HCT116 (cell line): ENCODE measurements at regions not wholly inside any gene's neighbourhood (a gene's known extent, or its start where the extent isn't known, plus 50 kb on each side); places are given as distances from the start of the nearest gene placed in this dataset.

Experiments
- ATAC-seq: fragments of 200-7000 bp; cut with Tn5 transposase; 2 replicates; pipeline ENCODE4 v1.9.1; 2020; ENCODE audit warnings: mild to moderate bottlenecking, moderate library complexity
- BruUV-seq: library from RNA; stranded (reverse); fragments of 400-500 nt; replicated peaks from 2 replicates; lab custom pipeline; 2021; lab: Mats Ljungman, UMichigan
- CTCF ChIA-PET: fragments of 300-600 bp; sonication (Branson Sonifier 250); formaldehyde crosslinking; loops from one replicate; lab custom pipeline; 2021; ENCODE audit warnings: antibody characterized with exemption; lab: Charles Lee
- POLR2A ChIA-PET: fragments of 300-600, 350-600 bp; sonication (Branson Sonifier 250); formaldehyde crosslinking; loops from one replicate; lab custom pipeline; 2021; ENCODE audit warnings: antibody characterized with exemption; lab: Charles Lee
- RAD21 ChIA-PET, 2 experiments: fragments of 300-600 bp; sonication (Branson Sonifier 250); formaldehyde crosslinking; loops; one replicate each; lab custom pipeline; 2023; ENCODE audit warnings: low total read pairs in 2 of 2; ENCODE audit not compliant: uncharacterized antibody in 2 of 2, unreplicated experiment in 2 of 2, low non-redundant PET in 1 of 2; lab: Charles Lee
- DNase-seq: peaks from one replicate; pipeline ENCODE4 v3.0.0-alpha.2; 2010; ENCODE audit warnings: low read depth, low spot score
- H2AFZ ChIP-seq: fragments of 200-600 bp; shearing (Covaris generic), sonication (generic); 2 replicates; pipeline ENCODE4 v1.6.1; 2017; ENCODE audit warnings: low read depth, mixed run types, mixed read lengths, antibody characterized with exemption, low read length; ENCODE audit not compliant: poor library complexity, severe bottlenecking
- H3K27ac ChIP-seq: 2 replicates; pipeline ENCODE4 v1.5.1; 2012; ENCODE audit warnings: low read depth, low read length
- H3K27me3 ChIP-seq: fragments of 200-600 bp; sonication (generic); 2 replicates; pipeline ENCODE4 v1.6.1; 2016; ENCODE audit warnings: mixed run types, low read length, mixed read lengths; ENCODE audit not compliant: insufficient read depth
- H3K36me3 ChIP-seq, 2 experiments: fragments of 200-500 bp in 1 of 2; fragments of 200-600 bp in 1 of 2; sonication (Bioruptor generic) in 1 of 2; sonication (generic) in 1 of 2; 2 replicates each; pipeline versions ENCODE4 v1.5.1 to v1.6.1; 2014 to 2016; ENCODE audit warnings: low read length in 2 of 2, inconsistent platforms in 1 of 2, mixed read lengths in 1 of 2, mixed run types in 1 of 2; ENCODE audit not compliant: insufficient read depth in 2 of 2, control insufficient read depth in 1 of 2
- H3K4me1 ChIP-seq, 2 experiments: fragments of 200-600 bp in 1 of 2; sonication (generic) in 1 of 2; 2 replicates each; pipeline versions ENCODE4 v1.5.1 to v1.6.1; 2012 to 2017; ENCODE audit warnings: low read length in 2 of 2, inconsistent platforms in 1 of 2, mild to moderate bottlenecking in 1 of 2, mixed read lengths in 1 of 2, mixed run types in 1 of 2, moderate library complexity in 1 of 2; ENCODE audit not compliant: insufficient read depth in 2 of 2, control insufficient read depth in 1 of 2
- H3K4me2 ChIP-seq: fragments of 200-600 bp; sonication (generic); 2 replicates; pipeline ENCODE4 v1.6.1; 2017; ENCODE audit warnings: mixed run types, low read length, mixed read lengths
- H3K4me3 ChIP-seq, 2 experiments: fragments of 200-600 bp in 1 of 2; sonication (generic) in 1 of 2; replicated peaks in 1 of 2; 2 replicates each; pipeline ENCODE4 v1.5.1; 2011 to 2016; ENCODE audit warnings: low read length in 2 of 2, control low read depth in 1 of 2, low read depth in 1 of 2, mild to moderate bottlenecking in 1 of 2, mixed read lengths in 1 of 2, mixed run types in 1 of 2
- H3K79me2 ChIP-seq: fragments of 200-600 bp; sonication (generic); 2 replicates; pipeline ENCODE4 v1.6.1; 2017; ENCODE audit warnings: mild to moderate bottlenecking, mixed run types, low read length, moderate library complexity, mixed read lengths; ENCODE audit not compliant: insufficient read depth
- H3K9ac ChIP-seq: fragments of 200-600 bp; sonication (generic); 2 replicates; pipeline ENCODE4 v1.6.1; 2016; ENCODE audit warnings: low read length, mixed read lengths
- H3K9me2 ChIP-seq: fragments of 200-600 bp; sonication (generic), shearing (Covaris generic); 2 replicates; pipeline ENCODE4 v1.6.1; 2017; ENCODE audit warnings: mixed run types, mild to moderate bottlenecking, moderate library complexity; ENCODE audit not compliant: insufficient read depth
- H3K9me3 ChIP-seq, 2 experiments: fragments of 200-500 bp in 1 of 2; fragments of 200-600 bp in 1 of 2; sonication (Bioruptor generic) in 1 of 2; sonication (generic) in 1 of 2; 2 replicates each; pipeline ENCODE4 v1.6.1; 2014 to 2017; ENCODE audit warnings: low read length in 2 of 2, mixed read lengths in 2 of 2, inconsistent platforms in 1 of 2, low read depth in 1 of 2, mild to moderate bottlenecking in 1 of 2, mixed run types in 1 of 2, moderate library complexity in 1 of 2; ENCODE audit not compliant: control insufficient read depth in 1 of 2, insufficient read depth in 1 of 2
- H4K20me1 ChIP-seq: fragments of 200-600 bp; sonication (generic), shearing (Covaris generic); 2 replicates; pipeline ENCODE4 v1.6.1; 2017; ENCODE audit warnings: mixed run types, mild to moderate bottlenecking, moderate library complexity; ENCODE audit not compliant: insufficient read depth
- ATF3 ChIP-seq: IDR thresholded peaks from 2 replicates; pipeline ENCODE4 v1.6.1; 2012
- CBX3 ChIP-seq: IDR thresholded peaks from 2 replicates; pipeline ENCODE4 v1.6.1; 2012; ENCODE audit warnings: low read depth
- CTCF ChIP-seq, 3 experiments: fragments of 200-600 bp in 1 of 3; sonication (generic) in 1 of 3; IDR thresholded peaks in 2 of 3; conservative IDR thresholded peaks in 1 of 3; 2 replicates each; pipeline ENCODE4 v1.5.1; 2012 to 2017; ENCODE audit warnings: low read depth in 2 of 3, low read length in 2 of 3, antibody characterized with exemption in 1 of 3, borderline replicate concordance in 1 of 3, control low read depth in 1 of 3, mild to moderate bottlenecking in 1 of 3, mixed read lengths in 1 of 3, mixed run types in 1 of 3, moderate library complexity in 1 of 3; ENCODE audit not compliant: insufficient read depth in 1 of 3
- POLR2A ChIP-seq: IDR thresholded peaks from 2 replicates; pipeline ENCODE4 v1.7.0; 2011; ENCODE audit warnings: borderline replicate concordance; ENCODE audit not compliant: insufficient read depth, insufficient read length; ENCODE audit errors: extremely low read depth
- RAD21 ChIP-seq: IDR thresholded peaks from 2 replicates; pipeline ENCODE4 v1.6.1; 2012; ENCODE audit warnings: low read depth, mild to moderate bottlenecking
- SP1 ChIP-seq: IDR thresholded peaks from 2 replicates; pipeline ENCODE4 v1.6.1; 2012; ENCODE audit warnings: low read depth
- SRF ChIP-seq: IDR thresholded peaks from 2 replicates; pipeline ENCODE4 v1.6.1; 2012; ENCODE audit warnings: low read depth
- TCF7L2 ChIP-seq: IDR thresholded peaks from 2 replicates; pipeline ENCODE4 v1.7.0; 2011; ENCODE audit warnings: borderline replicate concordance, inconsistent platforms; ENCODE audit not compliant: insufficient read depth, insufficient read length; ENCODE audit errors: extremely low read depth
- intact Hi-C: fragments of 100-400 bp; cut with micrococcal nuclease; formaldehyde crosslinking; loops from 2 replicates; pipeline ENCODE4 v1.10.0; 2022

DNA sequence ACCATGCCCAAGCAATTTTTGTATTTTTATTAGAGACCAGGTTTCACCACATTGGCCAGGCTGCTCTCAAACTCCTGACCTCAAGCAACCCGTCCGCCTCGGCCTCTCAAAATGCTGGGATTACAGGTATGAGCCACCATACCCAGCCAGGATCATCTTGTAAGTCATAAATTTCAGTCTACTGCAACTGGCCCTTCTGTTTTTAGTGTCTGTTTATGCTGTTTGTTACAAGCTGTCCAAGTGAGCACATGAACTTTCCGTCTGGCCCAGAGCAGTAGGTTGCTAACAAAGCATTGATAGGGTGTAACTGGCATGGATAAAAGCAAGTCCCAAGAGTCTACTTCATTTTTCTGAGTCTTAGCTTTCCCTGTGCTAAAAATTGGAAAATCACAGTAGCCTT is 164.4 kb upstream of the NT5C1B start:
- no peak overlapping the region for H3K9ac ChIP-seq
- intact Hi-C loops, result loop anchor here (5.0 kb wide), 2 partner anchors 231 to 914 kb away; no protein-coding TSS in a partner anchor
- H3K9me2 ChIP-seq, result no peaks in the 10 kb centered on the region
- H4K20me1 ChIP-seq, result no peaks in the 10 kb centered on the region
- no peaks in the 10 kb centered on the region for H3K4me1 ChIP-seq
- ATAC-seq (no peak), DNase-seq (no peak)
- no TSS peak for BruUV-seq
- no peak overlapping the region for H3K4me3 ChIP-seq
- POLR2A ChIA-PET, result no interaction called here
- TF ChIP-seq SRF (no peak), CBX3 (no peak), SP1 (no peak)
- H3K9me3 ChIP-seq, result no peaks in the 10 kb centered on the region
- RAD21 ChIA-PET, result no interaction called here
- H3K36me3 ChIP-seq, result no peaks in the 10 kb centered on the region
- CTCF ChIA-PET, result interaction anchor here (0.7 kb wide), 2 partner anchors 231 to 242 kb away, joined by 4 read pairs; no protein-coding TSS in a partner anchor
- H2AFZ ChIP-seq, result no peak overlapping the region
- no peak overlapping the region for H3K27ac ChIP-seq
- no peak overlapping the region for H3K4me2 ChIP-seq
- H3K79me2 ChIP-seq, result no peaks in the 10 kb centered on the region
- peaks cover 5% of the 10 kb centered on the region; the same call in 1 of the 2 replicates for H3K27me3 ChIP-seq

DNA sequence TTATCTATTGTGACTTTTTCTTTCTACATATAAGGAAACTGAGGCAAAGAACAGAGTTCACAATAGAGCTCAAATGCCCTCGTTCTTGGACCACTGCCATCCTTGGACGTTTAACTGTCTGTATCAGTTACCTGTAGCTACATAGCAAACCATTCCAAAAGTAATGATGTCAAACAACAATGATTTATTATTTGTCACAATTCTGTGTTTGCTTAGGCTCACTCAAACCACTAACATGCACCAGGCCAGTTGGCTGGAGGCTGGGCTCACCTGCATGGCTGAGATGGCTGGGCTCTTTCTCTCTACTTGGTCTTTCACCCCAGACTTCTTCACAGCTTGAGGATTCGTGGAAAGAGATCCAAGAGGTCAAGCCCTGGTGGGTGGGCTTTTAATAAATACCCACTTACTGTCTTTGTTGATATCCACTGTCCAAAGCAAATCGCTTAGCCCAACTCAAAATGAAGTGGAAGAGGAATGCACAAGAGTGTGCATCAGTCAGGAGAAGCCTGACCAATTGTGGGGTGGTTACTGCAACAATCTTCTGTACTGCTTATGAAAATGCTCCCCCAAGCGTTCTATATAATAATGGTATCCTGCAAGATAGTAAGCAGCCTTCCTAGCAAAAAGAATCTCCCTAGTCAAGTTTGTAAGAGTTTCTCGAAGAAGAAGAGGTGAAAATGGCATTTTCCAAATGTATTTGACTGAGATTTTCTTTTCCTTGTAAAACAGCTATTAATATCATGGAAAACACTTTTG is 163.5 kb upstream of the NT5C1B start:
- no TSS peak for BruUV-seq

More for the DNA sequence above, 163.5 kb upstream of the NT5C1B start:
- no peak for ATAC-seq
- CTCF ChIA-PET, result interaction anchor here (0.5 to 1.0 kb wide), 2 partner anchors 124 to 233 kb away, joined by 3 to 4 read pairs; no protein-coding TSS in a partner anchor
- POLR2A ChIA-PET, result no interaction called here
- no peaks in the 10 kb centered on the region for H4K20me1 ChIP-seq
- RAD21 ChIA-PET, result no interaction called here
- H3K79me2 ChIP-seq, result no peaks in the 10 kb centered on the region
- TF ChIP-seq ATF3 (no peak), POLR2A (no peak), TCF7L2 (no peak), RAD21 (0 out of 2 replicates have a peak, but pooled peaks have one; percentile 6), CBX3 (no peak), CTCF (IDR thresholded peaks at IDR 0.05 in 2 of 3, conservative IDR thresholded peaks at IDR 0.05 in 1 of 3; ENCODE audit: borderline replicate concordance in 1 of 3, insufficient read depth in 1 of 3, low read depth in 2 of 3, low read length in 2 of 3) (0 out of 6 replicates have a peak, but pooled peaks of 1 of the 3 experiments have one; percentile 5)
- H3K9me2 ChIP-seq, result no peaks in the 10 kb centered on the region
- no peaks in the 10 kb centered on the region for H3K36me3 ChIP-seq
- no peak overlapping the region for H3K4me2 ChIP-seq
- intact Hi-C loops, result loop anchor here (5.0 kb wide), 2 partner anchors 231 to 914 kb away; no protein-coding TSS in a partner anchor
- no peaks in the 10 kb centered on the region for H3K4me1 ChIP-seq
- peaks cover 5% of the 10 kb centered on the region; the same call in 1 of the 2 replicates for H3K27me3 ChIP-seq
- no peak overlapping the region for H3K9ac ChIP-seq
- H3K9me3 ChIP-seq, result no peaks in the 10 kb centered on the region
- no peak overlapping the region for H3K27ac ChIP-seq
- H2AFZ ChIP-seq, result no peak overlapping the region
- DNase-seq, result no peak
- no peak overlapping the region for H3K4me3 ChIP-seq
